ENCODE measurements at regions not wholly inside any gene's neighbourhood (a gene's known extent, or its start where the extent isn't known, plus 50 kb on each side); places are given as distances from the start of the nearest gene placed in this dataset.

GRCh38 chr1:55522353-55522903 is 307.3 kb upstream of the USP24 start:
- no peak for TF ChIP-seq CTCF (IDR thresholded peaks at IDR 0.05)
- TF ChIP-seq POLR2A (IDR thresholded peaks at IDR 0.05): no peak

Data from testis (tissue), 2 donors.